ENCODE measurements at regions not wholly inside any gene's neighbourhood (a gene's known extent, or its start where the extent isn't known, plus 50 kb on each side); places are given as distances from the start of the nearest gene placed in this dataset.

- no peak for TF ChIP-seq EZH2 (IDR thresholded peaks at IDR 0.05; ENCODE audit: insufficient read depth, poor library complexity, severe bottlenecking)
- TF ChIP-seq EZH2phosphoT487 (IDR thresholded peaks at IDR 0.05; ENCODE audit: insufficient read depth, low read depth) = no peak
These were observed 210.3 kb upstream of the CNTN6 start for GRCh38 chr3:882533-882932.
